Omental fat pad (tissue), 3 donors: ENCODE measurements at regions not wholly inside any gene's neighbourhood (a gene's known extent, or its start where the extent isn't known, plus 50 kb on each side); places are given as distances from the start of the nearest gene placed in this dataset.
"Not testable (repeated sequence)": the region's sequence is repeated elsewhere in the genome, so short reads cannot be mapped to it uniquely, and the experiment has no call there.

ENCODE experiments used
- ATAC-seq: fragments of 150-250 bp; one replicate; pipeline ENCODE4 v1.9.1; 2016; ENCODE audit warnings: mild to moderate bottlenecking, moderate library complexity; ENCODE audit not compliant: low FRiP score
- DNase-seq: peaks from one replicate; pipeline ENCODE4 v3.0.0-alpha.2; 2019; ENCODE audit warnings: low spot score
- TF ChIP-seq, protein P1 (sequence below), 3 donors: fragments of 450-650 bp; IDR thresholded peaks; one replicate each; pipeline ENCODE4 v1.5.1; 2016 to 2017; ENCODE audit warnings: antibody characterized with exemption in 3 of 3, mild to moderate bottlenecking in 3 of 3, moderate library complexity in 2 of 3

DNA sequence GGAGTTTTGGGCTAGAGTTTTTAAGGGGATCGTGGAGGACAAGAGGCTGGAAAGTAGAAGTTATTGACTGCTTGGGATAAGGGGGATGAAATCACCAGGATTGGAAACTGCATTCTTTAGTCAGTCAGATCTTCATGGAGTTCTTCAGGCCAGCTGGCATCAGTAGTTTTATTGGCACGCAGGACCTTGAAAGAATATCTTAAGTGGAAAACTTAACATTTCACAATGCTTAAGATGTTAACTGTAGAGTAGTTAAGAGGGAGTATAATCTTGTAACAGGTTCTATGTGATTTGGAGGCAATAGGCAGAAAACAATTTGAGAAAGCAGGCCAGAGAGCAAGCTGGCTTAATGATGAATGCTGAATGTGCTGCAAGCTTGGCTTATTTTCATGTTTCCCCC is 300.4 kb upstream of the KCNH7 start:
- DNase-seq (no peak), ATAC-seq (no peak)
- TF ChIP-seq, protein P1, sequence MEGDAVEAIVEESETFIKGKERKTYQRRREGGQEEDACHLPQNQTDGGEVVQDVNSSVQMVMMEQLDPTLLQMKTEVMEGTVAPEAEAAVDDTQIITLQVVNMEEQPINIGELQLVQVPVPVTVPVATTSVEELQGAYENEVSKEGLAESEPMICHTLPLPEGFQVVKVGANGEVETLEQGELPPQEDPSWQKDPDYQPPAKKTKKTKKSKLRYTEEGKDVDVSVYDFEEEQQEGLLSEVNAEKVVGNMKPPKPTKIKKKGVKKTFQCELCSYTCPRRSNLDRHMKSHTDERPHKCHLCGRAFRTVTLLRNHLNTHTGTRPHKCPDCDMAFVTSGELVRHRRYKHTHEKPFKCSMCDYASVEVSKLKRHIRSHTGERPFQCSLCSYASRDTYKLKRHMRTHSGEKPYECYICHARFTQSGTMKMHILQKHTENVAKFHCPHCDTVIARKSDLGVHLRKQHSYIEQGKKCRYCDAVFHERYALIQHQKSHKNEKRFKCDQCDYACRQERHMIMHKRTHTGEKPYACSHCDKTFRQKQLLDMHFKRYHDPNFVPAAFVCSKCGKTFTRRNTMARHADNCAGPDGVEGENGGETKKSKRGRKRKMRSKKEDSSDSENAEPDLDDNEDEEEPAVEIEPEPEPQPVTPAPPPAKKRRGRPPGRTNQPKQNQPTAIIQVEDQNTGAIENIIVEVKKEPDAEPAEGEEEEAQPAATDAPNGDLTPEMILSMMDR (IDR thresholded peaks at IDR 0.05) = no peak

DNA sequence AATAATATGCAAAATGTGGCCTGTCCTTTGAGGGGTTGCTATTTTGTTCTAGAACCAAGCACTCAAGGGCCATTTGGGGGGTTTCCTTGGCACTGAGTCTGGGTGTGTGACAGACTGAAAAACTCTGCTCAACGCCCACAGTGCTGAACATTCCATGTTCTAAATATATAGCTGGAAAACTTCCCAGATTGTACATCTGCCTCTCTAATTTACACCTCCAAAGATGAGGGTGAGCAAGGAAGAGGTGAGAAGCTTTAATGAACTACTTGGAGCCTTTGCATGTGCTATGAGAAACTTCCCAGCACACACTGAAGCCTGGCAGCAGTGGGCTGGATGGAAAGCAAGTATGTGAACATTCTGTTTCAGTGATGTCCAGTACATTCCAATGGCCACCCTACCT is 296.7 kb upstream of the KCNH7 start:
- DNase-seq (no peak), ATAC-seq (no peak)
- TF ChIP-seq, protein P1 (IDR thresholded peaks at IDR 0.05) = no peak

DNA sequence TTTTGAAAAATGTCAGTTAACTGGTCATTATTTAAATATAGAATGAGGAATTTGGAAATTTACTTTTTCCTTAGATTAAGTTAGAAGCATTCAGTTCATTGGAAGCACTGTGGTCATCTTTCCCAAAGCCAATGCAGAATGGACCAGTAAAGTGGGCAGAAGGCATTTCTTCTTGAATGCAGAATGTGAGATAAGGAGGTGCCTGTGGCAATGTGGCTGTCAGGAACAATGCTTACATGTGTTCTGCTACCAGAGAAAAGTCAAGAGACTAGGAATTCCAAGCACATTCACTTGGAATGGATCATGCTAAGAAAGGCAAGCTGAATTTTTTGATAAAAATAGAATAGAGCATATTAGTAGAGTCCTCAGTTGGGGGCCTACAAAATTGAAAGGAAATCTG is 295.0 kb upstream of the KCNH7 start:
- no peak for DNase-seq
- no peak for ATAC-seq
- TF ChIP-seq, protein P1 (IDR thresholded peaks at IDR 0.05) = no peak

DNA sequence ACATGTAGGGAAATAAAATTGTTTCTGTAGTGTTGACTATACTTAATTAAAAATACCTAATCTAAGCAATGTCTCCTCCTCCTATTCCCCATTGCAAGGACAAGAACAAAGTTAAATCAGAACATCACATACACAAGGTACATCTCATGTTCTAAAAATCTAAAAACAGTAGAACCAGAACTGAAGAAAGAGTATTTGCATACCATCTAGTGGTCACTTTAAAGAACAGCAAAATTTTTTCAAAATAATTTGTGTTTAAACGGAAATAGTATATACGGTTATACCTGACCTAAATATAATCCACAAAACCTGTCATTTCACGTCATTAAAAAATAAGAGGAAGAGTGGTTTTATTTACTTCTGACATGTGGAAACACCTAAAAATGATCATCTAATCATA is 294.3 kb upstream of the KCNH7 start:
- TF ChIP-seq, protein P1 (IDR thresholded peaks at IDR 0.05) = no peak
- no peak for ATAC-seq
- no peak for DNase-seq

DNA sequence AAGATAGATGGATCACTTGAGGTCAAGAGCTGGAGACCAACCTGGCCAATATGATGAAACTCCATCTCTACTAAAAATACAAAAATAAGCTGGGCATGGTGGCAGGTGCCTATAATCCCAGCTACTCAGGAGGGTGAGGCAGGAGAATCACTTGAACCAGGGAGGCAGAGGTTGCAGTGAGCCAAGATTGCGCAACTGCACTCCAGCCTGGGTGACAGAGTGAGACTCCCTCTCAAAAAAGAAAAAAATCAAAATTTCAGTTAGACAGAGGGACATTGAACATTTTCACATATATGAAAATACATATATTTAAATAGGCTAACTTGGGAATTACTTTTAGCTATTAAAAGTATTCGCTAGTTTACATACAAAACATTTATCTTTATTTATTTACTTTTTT is 293.6 kb upstream of the KCNH7 start:
- not testable (repeated sequence) for ATAC-seq, DNase-seq

DNA sequence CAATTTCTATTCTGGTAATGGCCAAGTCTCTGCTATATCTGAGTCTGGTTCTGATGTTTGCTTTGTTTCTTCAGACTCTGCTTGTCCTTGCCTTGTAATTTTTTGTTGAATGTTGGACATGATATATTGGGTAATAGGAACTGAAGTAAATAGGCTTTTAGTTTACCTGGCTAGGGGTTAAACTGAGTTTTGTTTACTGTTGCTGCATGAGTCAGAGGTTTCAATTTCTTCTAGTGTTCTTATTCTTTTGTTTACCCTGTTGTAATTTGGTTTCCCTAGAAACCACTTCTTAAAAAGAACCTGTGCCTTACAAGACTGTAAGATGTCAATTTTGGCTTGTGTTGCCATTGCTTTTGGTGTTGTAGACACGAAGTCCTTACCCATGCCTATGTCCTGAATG is 285.0 kb upstream of the KCNH7 start:
- TF ChIP-seq, protein P1 (IDR thresholded peaks at IDR 0.05) = no peak
- DNase-seq = no peak
- no peak for ATAC-seq

DNA sequence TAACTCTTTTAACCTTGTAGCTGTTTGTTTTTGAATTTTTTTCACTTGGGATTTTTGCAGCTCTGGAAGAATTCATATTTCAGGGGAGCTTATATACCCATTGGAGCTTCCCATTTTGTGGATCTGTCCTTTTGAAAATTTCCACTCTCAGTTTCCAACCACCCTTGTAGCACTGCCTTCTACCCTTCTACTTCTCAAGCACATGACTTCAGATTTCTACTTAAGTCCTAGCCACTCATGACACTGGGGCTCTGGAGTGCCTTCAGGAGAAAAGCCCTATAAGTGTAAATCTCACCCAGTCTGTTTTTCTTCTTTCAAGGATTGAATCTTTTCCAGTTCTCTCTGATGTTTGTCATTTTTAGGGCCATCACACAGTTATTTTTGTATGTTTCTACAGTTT is 283.7 kb upstream of the KCNH7 start:
- ATAC-seq (no peak), DNase-seq (no peak)
- TF ChIP-seq, protein P1 (IDR thresholded peaks at IDR 0.05) = no peak

DNA sequence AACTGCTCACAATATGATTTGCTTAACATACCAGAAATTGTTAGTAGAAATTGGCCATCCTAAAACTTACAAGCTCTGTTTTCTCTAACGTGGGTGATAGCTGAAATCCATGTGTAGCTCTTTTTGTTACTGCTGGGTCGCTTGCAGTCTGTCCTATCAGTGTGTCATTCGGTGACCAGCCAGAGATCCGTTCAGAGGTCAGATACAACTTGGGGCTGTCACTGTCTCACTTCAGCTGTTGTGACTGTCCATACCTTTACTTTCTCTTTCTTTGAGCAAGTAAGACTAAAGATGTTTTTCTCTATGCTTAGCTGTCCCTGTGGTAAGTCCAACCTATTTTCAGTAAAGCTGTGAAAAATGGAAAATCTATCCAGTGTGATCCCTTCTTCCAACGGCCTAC is 282.9 kb upstream of the KCNH7 start:
- TF ChIP-seq, protein P1 (IDR thresholded peaks at IDR 0.05) = no peak
- DNase-seq (no peak), ATAC-seq (no peak)
